ENCODE measurements at regions not wholly inside any gene's neighbourhood (a gene's known extent, or its start where the extent isn't known, plus 50 kb on each side); places are given as distances from the start of the nearest gene placed in this dataset.

GRCh38 chr3:68060910-68061309 lies 406.5 kb upstream of the SUCLG2 start:
- 51 to 67% (median 60%) methylated on average over 5 of the region's 5 CpGs for WGBS, 5 donors
- intact Hi-C loops (cut with DNase I; ENCODE audit: low total_unique reads): no loop called here

GRCh38 chr3:68060191-68060590 lies 405.8 kb upstream of the SUCLG2 start:
- Histone ChIP-seq H3K9me3 (no peaks in the 10 kb centered on the region), H3K36me3 (no peaks in the 10 kb centered on the region), H3K27ac (no peak overlapping the region), H3K4me3 (no peak overlapping the region), H3K27me3 (no peaks in the 10 kb centered on the region), H3K4me1 (no peaks in the 10 kb centered on the region)
- no peak for DNase-seq
- TF ChIP-seq POLR2AphosphoS5 (IDR thresholded peaks at IDR 0.05) (no peak), POLR2A (IDR thresholded peaks at IDR 0.05) (no peak), CTCF (IDR thresholded peaks at IDR 0.05) (no peak), EP300 (IDR thresholded peaks at IDR 0.05) (no peak)
- 59 to 65% (median 64%) methylated on average over 3 of the region's 3 CpGs for WGBS, 5 donors
- intact Hi-C loops (cut with DNase I; ENCODE audit: low total_unique reads): no loop called here

More at GRCh38 chr3:68060910-68061309, 406.5 kb upstream of the SUCLG2 start:
- no peaks in the 10 kb centered on the region for H3K4me1 ChIP-seq
- DNase-seq: no peak
- H3K27me3 ChIP-seq: no peaks in the 10 kb centered on the region
- H3K27ac ChIP-seq: no peak overlapping the region
- no peaks in the 10 kb centered on the region for H3K36me3 ChIP-seq
- H3K4me3 ChIP-seq: no peak overlapping the region
- TF ChIP-seq CTCF (IDR thresholded peaks at IDR 0.05) (no peak), POLR2AphosphoS5 (IDR thresholded peaks at IDR 0.05) (no peak), EP300 (IDR thresholded peaks at IDR 0.05) (no peak), POLR2A (IDR thresholded peaks at IDR 0.05) (no peak)
- no peaks in the 10 kb centered on the region for H3K9me3 ChIP-seq

- 41 to 57% (median 47%) methylated on average over 3 of the region's 3 CpGs for WGBS, 5 donors
Measured at GRCh38 chr3:68059628-68060152, 405.3 kb upstream of the SUCLG2 start.

GRCh38 chr3:68057637-68058320 lies 403.4 kb upstream of the SUCLG2 start:
- H3K4me3 ChIP-seq: no peak overlapping the region
- 47 to 85% (median 56%) methylated on average over 2 of the region's 2 CpGs for WGBS, 5 donors
- no peak for TF ChIP-seq POLR2AphosphoS5 (IDR thresholded peaks at IDR 0.05)
- no peak for TF ChIP-seq CTCF (IDR thresholded peaks at IDR 0.05)
- no peak for TF ChIP-seq POLR2A (IDR thresholded peaks at IDR 0.05)
- H3K4me1 ChIP-seq: no peaks in the 10 kb centered on the region
- no peaks in the 10 kb centered on the region for H3K27me3 ChIP-seq
- intact Hi-C loops (cut with DNase I; ENCODE audit: low total_unique reads): no loop called here
- H3K27ac ChIP-seq: no peak overlapping the region
- peak in 1 of 2 donors; percentile 53 for DNase-seq
- H3K9me3 ChIP-seq: no peaks in the 10 kb centered on the region
- H3K36me3 ChIP-seq: no peaks in the 10 kb centered on the region

More at GRCh38 chr3:68059628-68060152, 405.3 kb upstream of the SUCLG2 start:
- TF ChIP-seq POLR2A (IDR thresholded peaks at IDR 0.05) (no peak), POLR2AphosphoS5 (IDR thresholded peaks at IDR 0.05) (no peak), CTCF (IDR thresholded peaks at IDR 0.05) (no peak), EP300 (IDR thresholded peaks at IDR 0.05) (no peak)
- Histone ChIP-seq H3K4me1 (no peaks in the 10 kb centered on the region), H3K4me3 (no peak overlapping the region), H3K27ac (no peak overlapping the region), H3K27me3 (no peaks in the 10 kb centered on the region), H3K9me3 (no peaks in the 10 kb centered on the region), H3K36me3 (no peaks in the 10 kb centered on the region)
- peak in 1 of 2 donors; percentile 38 for DNase-seq
- intact Hi-C loops (cut with DNase I; ENCODE audit: low total_unique reads): no loop called here
